ENCODE measurements at regions not wholly inside any gene's neighbourhood (a gene's known extent, or its start where the extent isn't known, plus 50 kb on each side); places are given as distances from the start of the nearest gene placed in this dataset.

DNA sequence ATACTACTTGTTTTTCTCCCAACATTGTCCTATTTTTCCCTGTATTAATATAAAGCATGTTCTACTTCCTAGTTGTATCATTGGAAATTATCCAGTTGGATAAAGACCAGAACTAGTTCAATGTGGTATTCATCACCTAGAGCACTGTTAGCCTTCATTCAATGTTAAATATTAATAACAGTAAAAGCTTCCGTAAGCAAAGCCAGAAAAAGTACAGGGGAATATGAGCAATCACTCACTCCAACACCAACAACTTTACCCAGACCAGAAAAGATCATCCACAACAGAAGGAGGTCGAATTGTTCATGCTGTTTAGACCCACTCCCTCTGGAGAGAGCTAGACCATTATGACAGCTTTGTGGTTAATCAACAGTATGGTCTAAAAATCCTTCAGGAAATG, 728.4 kb downstream of the MAT2B start (continued):
- TF ChIP-seq ZNF720 (CRISPR knock-in tag; IDR thresholded peaks at IDR 0.05) (no peak), RXRA (CRISPR knock-in tag; IDR thresholded peaks at IDR 0.05) (no peak), AHR (CRISPR knock-in tag; IDR thresholded peaks at IDR 0.05) (no peak), ZNF616 (CRISPR knock-in tag; IDR thresholded peaks at IDR 0.05; ENCODE audit: low read depth) (no peak), NCOA2 (CRISPR knock-in tag; IDR thresholded peaks at IDR 0.05) (no peak)

DNA sequence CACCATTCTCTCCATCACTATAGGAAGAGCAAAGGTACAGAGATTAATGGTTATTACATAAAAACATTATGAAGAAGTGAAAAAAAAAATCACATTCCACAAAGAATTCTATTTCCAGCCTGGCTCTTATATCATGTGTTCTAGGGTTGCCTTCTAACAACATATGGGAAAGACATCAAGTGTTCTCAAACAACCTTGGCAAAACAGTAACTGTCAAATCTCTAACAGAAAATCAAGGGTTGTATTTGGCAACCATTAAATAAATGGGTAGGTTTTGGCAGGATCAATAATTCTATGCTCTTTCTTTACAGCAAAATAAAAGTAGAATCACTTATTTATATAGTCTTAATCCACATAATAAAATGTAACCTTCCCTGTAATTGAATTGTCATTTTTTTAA, 728.9 kb downstream of the MAT2B start:
- H3K79me2 ChIP-seq (ENCODE audit: insufficient read depth, low read length) = no peaks in the 10 kb centered on the region
- TF ChIP-seq, protein P1, sequence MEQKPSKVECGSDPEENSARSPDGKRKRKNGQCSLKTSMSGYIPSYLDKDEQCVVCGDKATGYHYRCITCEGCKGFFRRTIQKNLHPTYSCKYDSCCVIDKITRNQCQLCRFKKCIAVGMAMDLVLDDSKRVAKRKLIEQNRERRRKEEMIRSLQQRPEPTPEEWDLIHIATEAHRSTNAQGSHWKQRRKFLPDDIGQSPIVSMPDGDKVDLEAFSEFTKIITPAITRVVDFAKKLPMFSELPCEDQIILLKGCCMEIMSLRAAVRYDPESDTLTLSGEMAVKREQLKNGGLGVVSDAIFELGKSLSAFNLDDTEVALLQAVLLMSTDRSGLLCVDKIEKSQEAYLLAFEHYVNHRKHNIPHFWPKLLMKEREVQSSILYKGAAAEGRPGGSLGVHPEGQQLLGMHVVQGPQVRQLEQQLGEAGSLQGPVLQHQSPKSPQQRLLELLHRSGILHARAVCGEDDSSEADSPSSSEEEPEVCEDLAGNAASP (CRISPR knock-in tag; IDR thresholded peaks at IDR 0.05; ENCODE audit: borderline replicate concordance) = no peak
- TF ChIP-seq, protein P2, sequence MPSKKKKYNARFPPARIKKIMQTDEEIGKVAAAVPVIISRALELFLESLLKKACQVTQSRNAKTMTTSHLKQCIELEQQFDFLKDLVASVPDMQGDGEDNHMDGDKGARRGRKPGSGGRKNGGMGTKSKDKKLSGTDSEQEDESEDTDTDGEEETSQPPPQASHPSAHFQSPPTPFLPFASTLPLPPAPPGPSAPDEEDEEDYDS (CRISPR knock-in tag; IDR thresholded peaks at IDR 0.05) = no peak
- TF ChIP-seq ADNP (CRISPR knock-in tag; IDR thresholded peaks at IDR 0.05) (no peak), KLF12 (CRISPR knock-in tag; IDR thresholded peaks at IDR 0.05; ENCODE audit: borderline replicate concordance) (no peak), ZFP36L2 (CRISPR knock-in tag; IDR thresholded peaks at IDR 0.05) (no peak), AGO2 (optimal IDR thresholded peaks at IDR 0.05; ENCODE audit: low read depth, low read length) (no peak)
- in situ Hi-C loops (cut with HindIII; ENCODE audit: extremely low pct_ligation_motif_present, low pct_unique_long_range_greater_than_20kb) (no loop called here), intact Hi-C loops (cut with micrococcal nuclease; ENCODE audit: unreplicated experiment) (no loop called here)
- no peak overlapping the region for H3K4me3 ChIP-seq (replicated peaks in 1 of 3; ENCODE audit: insufficient read depth in 1 of 3, low read depth in 2 of 3, low read length in 3 of 3)
- H4K20me1 ChIP-seq (ENCODE audit: insufficient read depth, low read length) = no peaks in the 10 kb centered on the region
- CTCF ChIA-PET (ENCODE audit: low intra/inter-chr PET ratio, low total read pairs) = no interaction called here
- H3K4me2 ChIP-seq (ENCODE audit: low read depth, low read length) = no peak overlapping the region
- ATAC-seq (no peak), FAIRE-seq (no peak), DNase-seq (ENCODE audit: low spot score) (no peak)
- H3K27ac ChIP-seq (ENCODE audit: extremely low read length, insufficient read depth, low read length) = no peak overlapping the region
- no TSS peak for BruUV-seq (replicated peaks)
- H3K9me3 ChIP-seq (ENCODE audit: low read length) = peaks cover 15% of the 10 kb centered on the region; the same call in 1 of the 2 replicates
- H3K4me1 ChIP-seq (ENCODE audit: insufficient read depth, low read length) = no peaks in the 10 kb centered on the region
- H3K27me3 ChIP-seq (ENCODE audit: control insufficient read depth in 1 of 2, insufficient read depth in 2 of 2, low read length in 2 of 2) = no peaks in the 10 kb centered on the region
- H2AFZ ChIP-seq (ENCODE audit: low read length) = no peak overlapping the region
- no peaks in the 10 kb centered on the region for H3K36me3 ChIP-seq (replicated peaks in 1 of 2; ENCODE audit: control insufficient read depth in 1 of 2, insufficient read depth in 2 of 2, low read length in 2 of 2)
- POLR2A ChIA-PET = no interaction called here
- no peak overlapping the region for H3K9ac ChIP-seq (ENCODE audit: insufficient read depth, low read depth, low read length)
